Embryonic facial prominence (tissue), 1 donor: ENCODE measurements at regions not wholly inside any gene's neighbourhood (a gene's known extent, or its start where the extent isn't known, plus 50 kb on each side); places are given as distances from the start of the nearest gene placed in this dataset.

ENCODE experiments used
- DNase-seq: peaks from one replicate; pipeline ENCODE4 v3.0.0-alpha.2; 2016; ENCODE audit errors: extremely low spot score

DNA sequence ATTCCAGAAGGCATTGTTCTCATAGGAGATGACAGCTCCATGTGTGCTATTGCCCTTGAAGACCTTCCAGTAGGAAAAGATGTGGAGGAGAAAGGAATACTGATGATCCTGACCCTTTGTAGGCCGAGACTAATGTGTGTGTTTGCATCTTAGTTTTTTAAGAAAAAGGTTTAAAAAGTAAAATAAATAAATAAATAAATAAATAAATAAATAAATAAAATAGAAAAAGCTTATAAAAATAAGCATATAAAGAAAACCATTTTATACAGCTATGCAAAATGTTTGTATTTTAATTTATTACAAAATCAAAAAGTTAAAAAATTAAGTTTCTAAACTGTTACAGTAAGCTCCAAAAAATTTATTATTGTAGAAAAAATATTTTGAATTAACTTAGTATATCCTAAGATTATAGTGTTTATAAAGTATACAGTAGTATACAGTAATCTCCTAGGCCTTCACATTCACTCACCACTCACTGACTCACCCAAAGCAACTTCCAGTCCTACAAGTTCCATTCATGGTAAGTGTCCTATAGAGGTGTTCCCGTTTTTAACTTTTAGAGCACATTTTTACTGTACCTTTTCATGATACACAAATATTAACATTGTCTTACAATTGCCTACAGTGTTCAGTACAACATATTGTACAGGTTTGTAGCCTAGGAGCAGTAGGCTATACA lies 435.2 kb upstream of the SEMA3A start:
- DNase-seq = no peak

DNA sequence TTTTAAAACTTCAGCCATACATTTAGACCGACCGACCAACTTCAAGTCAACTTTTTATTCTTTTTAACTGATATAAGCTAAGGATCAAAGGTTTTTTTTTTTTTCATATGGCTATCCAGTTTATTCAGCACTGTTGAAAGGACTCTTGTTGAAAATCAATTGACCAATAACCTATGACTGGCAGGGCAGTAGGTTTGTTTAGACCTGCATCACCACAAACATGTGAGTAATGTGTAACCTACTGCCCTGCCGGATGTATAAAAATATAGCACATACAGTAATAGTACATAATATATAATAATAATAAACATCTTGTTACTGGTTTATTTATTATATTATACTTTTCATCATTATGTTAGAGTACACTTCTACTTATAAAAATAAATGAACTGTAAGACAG lies 434.6 kb upstream of the SEMA3A start:
- no peak for DNase-seq

DNA sequence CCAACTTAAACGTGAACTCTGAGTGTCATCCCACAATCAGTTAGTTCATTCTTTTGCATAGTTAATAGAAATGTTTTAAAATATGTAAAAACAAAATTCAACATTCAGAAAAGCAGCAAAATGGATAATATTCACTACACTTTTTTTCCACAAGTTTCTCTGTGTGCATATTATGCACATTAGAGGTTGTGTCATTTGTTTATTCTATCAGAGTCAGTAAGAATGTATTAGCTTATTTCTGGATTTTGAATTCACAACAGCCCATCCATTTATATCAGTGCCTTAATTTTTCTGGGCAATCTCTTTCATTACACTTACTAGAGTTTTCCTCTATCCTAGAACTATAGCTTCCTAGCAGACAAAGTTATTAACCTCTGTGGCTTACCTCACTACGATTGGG lies 432.7 kb upstream of the SEMA3A start:
- no peak for DNase-seq

DNA sequence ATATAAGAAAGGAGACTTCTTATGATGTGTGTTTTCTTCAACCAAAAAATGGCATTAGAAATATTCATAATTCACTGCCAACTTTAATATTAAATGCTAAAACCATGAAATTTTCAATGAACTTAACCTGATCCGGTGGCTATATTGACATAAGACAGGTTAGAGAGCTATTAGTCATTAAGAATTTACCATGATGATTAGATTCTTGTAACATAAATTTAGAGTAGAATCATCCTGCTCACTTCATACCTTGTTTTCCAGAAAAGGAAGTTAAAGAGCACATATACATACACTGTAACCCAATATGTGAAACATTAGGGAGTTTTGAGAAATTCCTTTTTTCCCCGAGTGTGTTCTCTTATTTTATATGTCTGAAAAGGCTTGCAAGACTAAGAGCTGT lies 430.3 kb upstream of the SEMA3A start:
- DNase-seq = no peak

DNA sequence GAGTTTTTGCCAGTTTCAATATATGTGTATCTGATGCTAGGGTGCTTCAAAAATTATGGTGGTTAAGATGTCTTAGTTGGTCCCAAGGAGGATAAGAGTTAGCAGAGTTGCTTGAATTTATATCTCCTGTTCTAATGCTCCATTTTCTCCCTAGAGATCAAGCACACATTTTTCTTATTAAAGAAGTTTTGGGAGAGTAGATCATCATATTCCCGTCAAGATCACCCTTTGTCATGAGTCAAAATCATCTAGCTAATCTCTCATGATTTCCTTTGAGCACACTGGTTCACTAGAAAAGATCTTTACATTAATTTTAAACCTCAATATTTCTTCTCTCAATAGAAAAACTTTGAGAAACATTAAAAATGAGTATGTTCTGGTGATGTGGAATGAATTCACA lies 429.9 kb upstream of the SEMA3A start:
- no peak for DNase-seq

DNA sequence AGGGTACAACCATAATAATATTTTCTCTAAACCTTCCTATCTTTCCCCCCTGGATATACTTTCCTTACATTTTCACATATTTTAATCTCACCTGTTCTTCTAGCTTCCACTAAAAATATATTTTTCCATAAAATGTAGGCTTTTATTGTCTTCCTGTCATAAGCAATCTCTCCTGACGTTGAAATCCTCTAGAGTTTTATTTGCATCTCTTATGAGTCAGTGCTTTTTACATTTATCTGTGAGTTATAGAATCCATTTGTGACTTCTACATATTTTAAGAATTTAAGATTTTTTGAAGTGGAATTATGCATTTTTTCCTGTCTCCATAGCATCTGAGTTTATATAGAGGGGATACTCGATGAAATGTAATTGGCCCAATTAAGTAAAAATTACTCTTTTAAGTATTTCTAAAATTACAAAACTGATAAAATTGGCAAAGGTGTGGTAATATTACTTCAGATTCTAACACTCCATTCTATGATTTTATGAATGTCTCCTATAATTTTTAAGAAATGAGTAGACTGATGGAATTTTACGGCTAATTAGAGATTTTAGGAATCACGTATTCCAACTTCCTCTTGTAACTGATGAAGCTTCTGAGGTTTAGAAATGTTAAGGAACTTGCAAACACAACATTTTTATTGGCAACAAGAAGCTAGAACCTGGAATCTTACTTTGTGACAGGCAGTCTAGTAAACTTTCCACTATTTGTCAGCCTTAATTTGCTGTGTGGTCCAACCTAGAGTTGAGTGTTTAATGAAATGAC lies 422.9 kb upstream of the SEMA3A start:
- no peak for DNase-seq

DNA sequence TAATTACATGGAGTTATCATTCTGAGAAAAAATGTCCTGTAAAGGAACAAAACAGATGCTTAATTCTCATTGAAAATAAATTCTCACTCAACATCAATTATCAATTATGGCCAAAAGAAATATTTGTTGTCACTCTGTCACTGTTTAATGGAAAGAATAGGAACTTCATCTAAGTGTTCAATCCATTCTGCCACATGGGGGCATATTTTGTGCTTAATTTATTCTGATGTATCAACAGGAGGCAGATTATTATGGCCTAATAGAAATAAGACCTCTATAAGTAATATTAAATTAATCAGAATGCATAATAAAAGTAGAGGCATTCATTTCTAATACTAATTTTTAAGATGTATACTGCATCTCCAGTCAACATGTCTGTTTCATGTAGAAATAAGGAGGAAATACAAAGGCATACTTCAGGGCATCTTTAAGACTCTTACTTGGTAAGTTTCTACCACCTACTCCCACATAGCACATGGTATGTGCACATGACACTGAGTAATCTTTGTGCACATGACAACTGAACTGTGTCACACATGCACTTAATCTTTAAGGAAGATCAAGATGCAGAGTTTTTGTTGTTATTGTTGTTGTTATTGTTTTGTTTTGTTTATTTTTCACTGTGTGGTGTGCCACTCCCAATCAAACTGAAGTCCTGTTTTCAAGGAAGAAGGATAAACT lies 420.4 kb upstream of the SEMA3A start:
- no peak for DNase-seq

DNA sequence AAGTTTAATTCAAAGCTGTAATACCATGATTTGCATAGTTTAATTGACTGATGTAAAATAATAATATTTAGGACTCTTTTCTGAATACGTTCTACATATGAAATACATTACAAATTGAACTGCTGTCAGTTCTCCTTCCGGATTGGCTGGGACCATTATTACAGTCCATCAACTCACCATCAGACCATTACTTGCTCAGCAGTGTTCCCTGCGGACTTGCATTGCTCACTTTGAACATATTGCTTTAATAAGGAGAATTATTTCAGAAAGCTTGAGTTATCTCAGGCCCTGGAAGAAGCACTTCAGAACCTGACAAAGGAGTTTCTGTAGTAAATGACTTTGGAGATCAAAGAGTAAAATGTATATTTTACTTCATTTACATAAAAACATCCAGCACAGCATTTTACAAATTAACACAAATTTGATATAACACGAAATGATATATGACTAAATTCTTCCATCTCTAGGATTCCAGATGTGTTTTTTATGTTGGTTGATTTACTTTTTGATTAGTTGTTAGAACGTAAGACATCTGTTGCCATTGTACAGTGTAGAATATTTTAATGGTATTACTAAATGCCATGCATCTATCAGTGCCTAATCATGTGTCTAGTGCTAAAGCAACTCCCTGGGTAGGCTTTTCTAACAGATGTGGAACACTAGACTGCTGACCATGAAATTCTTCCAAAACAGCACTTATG lies 418.5 kb upstream of the SEMA3A start:
- DNase-seq = no peak

DNA sequence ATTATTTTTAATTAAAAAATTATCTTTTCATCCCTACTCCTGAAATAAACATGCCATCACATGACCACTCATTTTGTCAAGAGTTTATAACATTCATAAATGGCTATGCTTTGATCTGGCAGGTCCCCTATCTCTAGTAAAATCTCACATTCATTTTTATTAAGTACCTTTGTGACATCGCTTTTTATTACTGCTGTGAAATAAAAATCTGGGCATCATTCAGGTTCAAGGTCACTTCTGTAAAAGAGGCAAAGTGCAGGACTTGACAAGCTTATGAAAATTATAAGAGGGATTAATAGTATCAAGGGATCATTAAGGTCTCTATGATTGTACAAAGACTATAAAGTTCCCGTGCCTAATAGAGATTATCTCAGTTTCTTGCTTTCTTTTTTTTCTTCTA lies 416.8 kb upstream of the SEMA3A start:
- no peak for DNase-seq

DNA sequence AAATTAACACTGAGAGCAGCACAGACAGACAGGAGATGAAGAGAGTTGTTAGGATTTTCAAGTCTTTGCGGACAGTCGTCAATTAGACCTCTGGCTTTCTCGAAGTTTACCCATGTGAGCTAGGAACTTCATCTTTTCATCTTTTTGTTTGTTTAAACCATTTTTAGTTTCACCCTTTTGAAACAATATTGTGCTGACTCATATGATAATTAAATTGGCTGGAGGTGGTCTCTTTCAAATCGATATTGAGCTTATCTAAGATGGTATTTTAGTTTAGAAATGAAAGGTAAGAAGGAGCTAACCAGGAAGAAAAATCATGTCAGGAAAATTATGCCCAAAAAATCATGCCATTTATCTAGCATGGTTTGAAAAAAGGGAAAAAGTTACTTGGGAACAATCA lies 415.8 kb upstream of the SEMA3A start:
- no peak for DNase-seq

DNA sequence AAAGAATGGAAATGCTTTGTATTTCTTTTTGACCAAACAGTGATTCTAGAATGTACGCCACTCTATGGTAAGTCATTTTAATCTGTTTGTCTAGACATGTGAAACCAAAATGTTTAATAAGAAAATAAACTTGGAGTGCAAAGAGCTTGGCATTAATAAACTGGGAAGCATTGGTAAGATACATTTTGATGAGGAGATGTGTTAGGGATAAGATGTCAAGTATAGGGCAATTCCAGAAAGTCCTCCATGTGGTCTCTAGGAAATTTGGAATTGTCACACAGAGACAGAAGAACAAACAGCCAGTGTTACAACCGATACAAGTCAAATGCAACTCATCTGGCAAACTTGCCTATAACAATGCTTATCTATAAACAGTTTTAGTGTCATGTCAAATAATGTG lies 410.7 kb upstream of the SEMA3A start:
- no peak for DNase-seq

DNA sequence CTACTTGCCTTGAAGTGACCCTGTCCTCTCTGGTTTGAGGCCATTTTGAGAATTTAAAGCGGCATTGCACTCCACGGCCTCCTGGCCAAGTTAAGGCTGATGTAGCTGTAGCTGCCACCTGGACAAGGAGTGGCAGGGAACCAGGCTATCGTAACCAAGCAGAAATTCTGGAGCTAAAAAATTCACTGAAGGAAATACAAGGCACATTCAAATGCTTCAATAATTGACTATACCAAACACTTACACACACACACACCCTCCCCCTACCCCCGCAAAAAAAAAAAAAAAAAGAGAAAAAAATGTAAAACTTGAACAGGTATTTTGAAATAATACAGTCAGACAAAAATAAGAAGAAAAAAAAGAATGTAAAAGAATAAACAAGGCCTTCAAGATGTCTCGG lies 409.0 kb upstream of the SEMA3A start:
- DNase-seq = no peak

DNA sequence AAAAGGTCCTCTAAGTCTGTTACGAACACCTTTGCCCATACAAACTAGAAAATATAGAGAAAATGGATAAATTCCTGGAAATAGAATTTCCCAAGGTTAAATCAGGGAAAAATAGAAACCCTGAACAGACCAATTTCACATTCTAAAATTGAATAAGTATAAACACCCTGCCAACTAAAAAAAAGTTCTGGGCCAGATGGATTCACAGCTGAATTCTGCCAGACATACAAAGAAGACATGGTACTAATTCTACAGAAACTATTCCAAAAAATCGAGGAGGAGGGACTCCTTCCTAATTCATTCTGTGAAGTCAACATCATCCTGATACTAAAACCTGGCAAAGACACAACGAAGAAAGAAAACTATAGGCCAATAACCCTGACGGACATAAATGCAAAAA lies 400.4 kb upstream of the SEMA3A start:
- DNase-seq = no peak

DNA sequence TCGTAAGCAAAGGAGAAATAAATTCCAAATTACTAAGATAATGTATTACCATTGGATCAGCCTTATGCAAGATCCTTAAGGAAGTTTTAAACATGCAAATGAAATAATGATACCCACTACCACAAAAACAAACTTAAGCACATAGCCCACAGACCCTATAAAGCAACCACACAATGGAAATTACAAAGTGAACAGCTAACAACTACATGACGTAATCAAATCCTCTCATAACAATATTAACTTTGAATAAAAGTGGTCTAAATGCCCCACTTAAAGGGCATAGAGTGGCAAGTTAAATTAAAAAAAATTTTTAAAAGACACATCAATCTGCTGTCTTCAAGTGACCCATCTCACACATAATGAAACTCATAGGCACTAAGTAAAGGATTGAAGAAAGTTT lies 397.3 kb upstream of the SEMA3A start:
- no peak for DNase-seq

DNA sequence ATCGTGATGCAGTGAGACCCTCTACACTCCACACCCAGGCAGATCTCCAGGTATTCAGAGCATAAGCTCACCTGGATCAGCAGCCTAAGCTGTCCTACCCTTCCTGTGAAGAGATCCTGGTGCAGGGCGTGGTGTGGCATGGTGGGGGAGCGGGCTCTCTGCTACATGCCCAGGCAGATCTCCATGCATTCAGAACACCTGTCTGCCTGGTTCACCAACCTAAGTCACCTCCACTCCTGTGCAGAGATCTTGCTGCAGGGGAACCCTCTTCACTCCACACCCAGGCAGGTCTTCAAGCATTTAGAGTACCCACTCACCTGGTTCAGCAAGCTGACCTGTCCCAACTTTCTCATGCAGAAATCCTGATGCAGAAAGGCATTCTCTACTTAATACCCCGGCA lies 394.4 kb upstream of the SEMA3A start:
- DNase-seq = no peak

DNA sequence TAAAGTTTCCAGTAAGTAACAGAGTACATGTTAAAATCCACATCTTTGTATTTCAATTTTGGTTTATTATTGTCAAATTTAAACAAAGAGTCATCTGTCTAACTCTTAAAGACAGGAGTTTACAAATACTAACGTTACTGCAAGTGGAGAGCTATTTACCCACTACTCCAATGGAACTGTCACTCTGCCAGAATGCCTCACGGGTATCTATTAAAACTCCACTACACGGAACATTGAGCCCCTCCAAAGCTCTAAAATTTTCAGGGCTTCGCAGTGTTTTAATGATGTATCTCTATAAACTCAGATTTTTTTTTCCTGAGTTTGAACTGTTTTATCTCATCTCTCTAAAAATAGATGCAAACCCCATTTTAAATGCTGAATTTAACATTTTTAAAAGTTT lies 388.7 kb upstream of the SEMA3A start:
- no peak for DNase-seq

DNA sequence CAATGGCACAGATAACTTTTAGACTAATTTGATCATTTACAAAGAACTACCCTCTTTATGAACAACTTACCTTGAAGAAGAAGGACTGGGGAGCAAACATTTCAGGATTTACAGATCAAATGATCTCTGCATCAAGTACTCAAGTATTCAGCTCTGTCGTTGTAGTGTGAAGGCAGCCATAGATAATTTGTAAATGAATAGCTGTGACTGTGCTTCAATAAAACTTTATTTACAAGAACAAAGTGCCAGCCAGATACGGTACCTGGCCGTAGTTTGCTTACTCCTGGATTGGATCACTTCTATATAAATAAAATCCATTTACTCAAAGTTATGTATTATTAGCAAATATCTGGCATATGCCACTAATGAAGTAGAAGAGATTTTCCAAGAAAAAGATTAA lies 388.2 kb upstream of the SEMA3A start:
- no peak for DNase-seq

DNA sequence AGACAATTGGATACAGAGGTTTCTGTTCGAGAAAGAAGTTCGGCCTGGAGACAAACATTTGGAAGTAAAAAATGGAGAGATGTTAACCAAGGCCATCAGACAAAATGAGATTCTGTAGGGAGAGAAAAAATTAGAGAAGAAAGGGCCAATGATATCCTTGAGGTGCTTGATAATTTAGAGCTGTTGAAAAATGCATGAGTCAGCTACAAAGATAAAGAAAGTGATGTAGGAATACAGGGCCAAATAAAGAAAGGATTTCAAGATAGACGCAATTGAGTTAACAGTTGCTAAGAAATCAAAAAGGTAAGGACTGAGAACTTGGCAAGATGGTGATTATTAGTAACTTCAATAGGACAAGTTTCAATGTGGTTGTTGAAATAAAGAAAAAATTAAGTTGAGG lies 384.2 kb upstream of the SEMA3A start:
- no peak for DNase-seq

DNA sequence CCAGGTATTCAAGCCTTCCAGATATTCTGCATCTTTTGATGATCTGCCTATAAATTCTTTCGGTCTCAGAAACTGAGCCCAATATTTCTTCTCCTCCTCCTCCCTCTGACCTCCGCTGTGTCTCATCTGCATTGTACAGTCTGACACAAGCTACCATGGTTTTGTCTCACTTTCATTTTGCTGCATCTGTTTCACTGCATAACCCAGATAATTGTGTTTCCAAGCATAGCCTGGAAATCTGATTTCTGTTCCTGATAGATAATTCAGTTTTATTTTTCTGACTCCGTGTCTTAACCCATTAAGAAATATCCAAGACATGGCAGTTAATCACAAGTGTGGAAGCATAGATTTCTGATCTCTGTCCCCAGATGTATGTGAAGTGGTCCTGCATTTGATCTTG lies 374.2 kb upstream of the SEMA3A start:
- DNase-seq = no peak

DNA sequence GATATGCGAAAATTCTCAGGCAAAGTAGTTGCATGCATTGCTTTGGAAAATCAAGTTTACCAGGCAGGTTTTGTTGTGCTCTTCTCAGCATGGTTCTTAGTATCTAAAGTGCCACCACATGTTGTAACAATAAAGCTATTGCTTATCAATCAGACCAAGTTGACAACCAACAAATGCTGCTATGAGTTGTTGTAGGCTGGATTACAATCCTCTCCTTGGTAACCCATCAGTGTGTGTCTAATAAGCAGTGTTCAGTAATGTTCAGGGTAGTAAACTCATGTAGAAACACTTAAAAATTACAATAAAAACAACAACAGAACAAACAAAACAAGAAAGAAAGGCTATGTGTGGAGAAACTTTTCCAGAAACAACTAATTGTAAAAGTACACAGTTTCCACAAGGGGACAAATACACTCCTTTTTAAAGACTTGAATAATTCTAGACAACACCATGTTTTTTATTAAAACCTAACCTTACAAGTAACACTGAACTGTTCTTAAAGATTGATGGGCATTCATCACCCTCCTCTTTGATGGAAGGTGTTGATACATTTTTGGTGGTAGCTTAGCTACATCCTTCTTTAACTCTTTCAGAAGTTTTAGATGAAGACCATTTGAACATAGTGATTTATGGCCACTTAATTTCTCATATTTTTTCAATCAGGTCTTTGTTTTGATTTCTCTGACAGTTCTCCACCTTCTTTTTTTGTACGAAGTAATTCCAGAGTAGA lies 370.9 kb upstream of the SEMA3A start:
- no peak for DNase-seq

DNA sequence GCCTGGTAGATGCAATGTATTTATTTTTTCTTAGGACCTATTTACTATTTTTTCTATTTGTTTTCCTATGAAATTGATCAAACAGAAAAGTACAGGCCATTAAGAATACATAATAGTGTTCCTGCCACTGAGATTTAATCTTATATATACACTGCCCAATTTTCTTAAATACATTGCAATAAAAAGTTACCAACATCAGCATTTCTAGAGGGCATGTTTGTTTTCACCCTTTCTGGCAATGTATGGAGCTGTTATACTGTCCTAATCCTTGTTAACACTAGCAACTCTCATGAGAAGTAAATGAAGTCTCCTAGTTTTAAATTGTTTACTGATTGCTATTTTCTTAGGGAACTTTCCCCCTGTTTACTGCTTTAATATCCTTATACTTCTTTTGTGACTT lies 359.1 kb upstream of the SEMA3A start:
- DNase-seq = no peak

DNA sequence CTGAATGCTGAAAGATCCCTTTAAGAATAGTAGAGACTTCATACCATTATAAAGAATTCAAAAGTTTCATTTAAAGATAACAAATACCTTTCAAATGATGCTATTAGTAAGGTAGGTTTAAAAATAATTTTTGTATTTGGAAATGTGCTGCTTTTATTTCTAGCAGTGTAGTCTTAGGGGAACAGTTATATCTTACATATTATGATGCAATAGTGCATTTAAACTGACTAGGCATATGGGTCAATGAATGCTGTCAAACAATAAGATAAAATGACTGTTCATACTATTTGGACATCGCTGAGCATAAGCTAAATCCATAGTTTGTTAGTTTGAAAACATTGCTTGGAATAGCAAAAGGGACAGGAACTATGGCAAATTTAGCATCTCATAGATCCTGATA lies 354.8 kb upstream of the SEMA3A start:
- no peak for DNase-seq
